CD14-positive monocyte (primary cell): ENCODE measurements at regions not wholly inside any gene's neighbourhood (a gene's known extent, or its start where the extent isn't known, plus 50 kb on each side); places are given as distances from the start of the nearest gene placed in this dataset.

ENCODE experiments used
- DNase-seq, 3 donors: peaks; one replicate each; pipeline ENCODE4 v3.0.0-alpha.2; 2011 to 2022
- H2AFZ ChIP-seq: 2 replicates; pipeline ENCODE4 v1.6.0; 2012; ENCODE audit warnings: mild to moderate bottlenecking, low read depth, low read length, inconsistent platforms; ENCODE audit not compliant: insufficient read depth, poor library complexity, severe bottlenecking
- H3K27ac ChIP-seq, 2 donors: 1 replicate in 1 of 2; 2 replicates in 1 of 2; pipeline ENCODE4 v1.5.1; 2012 to 2013; ENCODE audit warnings: low read length in 2 of 2, control low read depth in 1 of 2, inconsistent platforms in 1 of 2, low read depth in 1 of 2, mild to moderate bottlenecking in 1 of 2
- H3K27me3 ChIP-seq, 2 donors: one replicate each; pipeline versions ENCODE4 v1.6.0 to v1.6.1; 2011 to 2013; ENCODE audit warnings: low read length in 2 of 2; ENCODE audit not compliant: control insufficient read depth in 2 of 2, insufficient read depth in 2 of 2
- H3K36me3 ChIP-seq, 2 donors: replicated peaks in 1 of 2; 1 replicate in 1 of 2; 2 replicates in 1 of 2; pipeline versions ENCODE4 v1.5.1 to v1.6.1; 2012 to 2013; ENCODE audit warnings: low read length in 2 of 2, control low read depth in 1 of 2, inconsistent platforms in 1 of 2, mild to moderate bottlenecking in 1 of 2; ENCODE audit not compliant: insufficient read depth in 2 of 2, control insufficient read depth in 1 of 2
- H3K4me1 ChIP-seq, 2 donors: 1 replicate in 1 of 2; 2 replicates in 1 of 2; pipeline versions ENCODE4 v1.5.1 to v1.6.1; 2012 to 2013; ENCODE audit warnings: low read length in 2 of 2, control low read depth in 1 of 2, inconsistent platforms in 1 of 2, mild to moderate bottlenecking in 1 of 2, moderate library complexity in 1 of 2; ENCODE audit not compliant: insufficient read depth in 2 of 2, control insufficient read depth in 1 of 2
- H3K4me2 ChIP-seq: replicated peaks from 2 replicates; pipeline ENCODE3; 2012; ENCODE audit warnings: low read length, moderate library complexity, mild to moderate bottlenecking; ENCODE audit not compliant: poor library complexity, severe bottlenecking; ENCODE audit errors: extremely low read depth
- H3K4me3 ChIP-seq, 3 experiments: fragments of 200-600 bp in 1 of 3; sonication (generic) in 1 of 3; replicated peaks in 1 of 3; 1 replicate in 2 of 3; 2 replicates in 1 of 3; pipeline ENCODE4 v1.5.1; 2011 to 2013; ENCODE audit warnings: low read length in 3 of 3, mild to moderate bottlenecking in 3 of 3, control low read depth in 2 of 3, low read depth in 2 of 3, inconsistent platforms in 1 of 3, moderate library complexity in 1 of 3
- H3K79me2 ChIP-seq: 2 replicates; pipeline ENCODE4 v1.6.0; 2012; ENCODE audit warnings: mild to moderate bottlenecking, control low read depth, inconsistent platforms, low read length, moderate library complexity; ENCODE audit not compliant: insufficient read depth
- H3K9ac ChIP-seq: 2 replicates; pipeline ENCODE4 v1.6.0; 2017; ENCODE audit warnings: low read length, mild to moderate bottlenecking; ENCODE audit not compliant: insufficient read depth, poor library complexity, severe bottlenecking
- H3K9me3 ChIP-seq, 2 donors: replicated peaks in 1 of 2; 1 replicate in 1 of 2; 2 replicates in 1 of 2; pipeline versions ENCODE4 v1.5.1 to v1.6.1; 2012 to 2013; ENCODE audit warnings: low read length in 2 of 2, control low read depth in 1 of 2; ENCODE audit not compliant: control insufficient read depth in 1 of 2, insufficient read depth in 1 of 2
- H4K20me1 ChIP-seq: 2 replicates; pipeline ENCODE4 v1.6.0; 2012; ENCODE audit warnings: mild to moderate bottlenecking, low read length, control low read depth, moderate library complexity; ENCODE audit not compliant: insufficient read depth
- H3K27ac Mint-ChIP-seq, 7 donors: one replicate each; pipeline ENCODE4 v1.8.0; 2020; ENCODE audit warnings: mild to moderate bottlenecking in 7 of 7, mixed read lengths in 7 of 7, moderate library complexity in 6 of 7, inconsistent platforms in 2 of 7
- H3K27me3 Mint-ChIP-seq, 3 donors: one replicate each; pipeline ENCODE4 v1.8.0; 2021 to 2022; ENCODE audit warnings: low read depth in 3 of 3, mild to moderate bottlenecking in 3 of 3, mixed read lengths in 3 of 3, moderate library complexity in 3 of 3, inconsistent platforms in 1 of 3
- H3K36me3 Mint-ChIP-seq, 2 donors: one replicate each; pipeline ENCODE4 v1.8.0; 2020; ENCODE audit warnings: mixed read lengths in 2 of 2, inconsistent platforms in 1 of 2, mild to moderate bottlenecking in 1 of 2
- H3K4me1 Mint-ChIP-seq: one replicate; pipeline ENCODE4 v1.8.0; 2020; ENCODE audit warnings: mild to moderate bottlenecking, mixed read lengths
- H3K4me3 Mint-ChIP-seq, 2 donors: one replicate each; pipeline ENCODE4 v1.8.0; 2020; ENCODE audit warnings: mild to moderate bottlenecking in 2 of 2, mixed read lengths in 2 of 2, moderate library complexity in 1 of 2
- H3K9me3 Mint-ChIP-seq, 7 donors: one replicate each; pipeline ENCODE4 v1.8.0; 2020 to 2022; ENCODE audit warnings: mixed read lengths in 7 of 7, mild to moderate bottlenecking in 6 of 7, moderate library complexity in 6 of 7, inconsistent platforms in 2 of 7
- WGBS: methylation state at CpG from one replicate; pipeline ENCODE4 v1.1.5; 2013; ENCODE audit warnings: missing lambda C conversion rate; ENCODE audit not compliant: insufficient coverage; 5-methylcytosine and 5-hydroxymethylcytosine counted together
- intact Hi-C, 2 donors: fragments of 100-400 bp; cut with micrococcal nuclease; formaldehyde crosslinking; loops; one replicate each; pipeline versions ENCODE4 v1.15.0 to v1.15.1; 2023
- TF ChIP-seq, protein P1 (sequence below): fragments of 200-600 bp; IDR thresholded peaks from one replicate; pipeline ENCODE4 v1.8.0; 2022; ENCODE audit warnings: antibody characterized with exemption, mild to moderate bottlenecking

GRCh38 chr15:93829115-93829870 lies 402.1 kb upstream of the MCTP2 start:
- Histone ChIP-seq H3K4me2 (no peak overlapping the region), H3K27ac (no peak overlapping the region), H2AFZ (no peak overlapping the region), H3K4me1 (no peaks in the 10 kb centered on the region), H3K27me3 (no peaks in the 10 kb centered on the region), H3K79me2 (no peaks in the 10 kb centered on the region), H3K9me3 (no peaks in the 10 kb centered on the region), H4K20me1 (no peaks in the 10 kb centered on the region), H3K4me3 (no peak overlapping the region), H3K9ac (no peak overlapping the region), H3K36me3 (no peaks in the 10 kb centered on the region)
- H3K4me3 Mint-ChIP-seq = no peak overlapping the region
- 96% methylated on average over 8 of the region's 10 CpGs for WGBS
- peak overlapping the region in 1 of 7 donors; percentile 60 for H3K27ac Mint-ChIP-seq
- no peaks in the 10 kb centered on the region for H3K36me3 Mint-ChIP-seq
- peak in 2 of 3 donors; percentile 2 to 29 for DNase-seq
- H3K9me3 Mint-ChIP-seq = peaks cover 0 to 8% (median 0%) of the 10 kb centered on the region in 7 donors
- intact Hi-C loops = no loop called here
- H3K27me3 Mint-ChIP-seq = peaks cover 0 to 2% (median 0%) of the 10 kb centered on the region in 3 donors
- H3K4me1 Mint-ChIP-seq = peaks cover 3% of the 10 kb centered on the region
- TF ChIP-seq, protein P1, sequence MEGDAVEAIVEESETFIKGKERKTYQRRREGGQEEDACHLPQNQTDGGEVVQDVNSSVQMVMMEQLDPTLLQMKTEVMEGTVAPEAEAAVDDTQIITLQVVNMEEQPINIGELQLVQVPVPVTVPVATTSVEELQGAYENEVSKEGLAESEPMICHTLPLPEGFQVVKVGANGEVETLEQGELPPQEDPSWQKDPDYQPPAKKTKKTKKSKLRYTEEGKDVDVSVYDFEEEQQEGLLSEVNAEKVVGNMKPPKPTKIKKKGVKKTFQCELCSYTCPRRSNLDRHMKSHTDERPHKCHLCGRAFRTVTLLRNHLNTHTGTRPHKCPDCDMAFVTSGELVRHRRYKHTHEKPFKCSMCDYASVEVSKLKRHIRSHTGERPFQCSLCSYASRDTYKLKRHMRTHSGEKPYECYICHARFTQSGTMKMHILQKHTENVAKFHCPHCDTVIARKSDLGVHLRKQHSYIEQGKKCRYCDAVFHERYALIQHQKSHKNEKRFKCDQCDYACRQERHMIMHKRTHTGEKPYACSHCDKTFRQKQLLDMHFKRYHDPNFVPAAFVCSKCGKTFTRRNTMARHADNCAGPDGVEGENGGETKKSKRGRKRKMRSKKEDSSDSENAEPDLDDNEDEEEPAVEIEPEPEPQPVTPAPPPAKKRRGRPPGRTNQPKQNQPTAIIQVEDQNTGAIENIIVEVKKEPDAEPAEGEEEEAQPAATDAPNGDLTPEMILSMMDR = no peak

DNA sequence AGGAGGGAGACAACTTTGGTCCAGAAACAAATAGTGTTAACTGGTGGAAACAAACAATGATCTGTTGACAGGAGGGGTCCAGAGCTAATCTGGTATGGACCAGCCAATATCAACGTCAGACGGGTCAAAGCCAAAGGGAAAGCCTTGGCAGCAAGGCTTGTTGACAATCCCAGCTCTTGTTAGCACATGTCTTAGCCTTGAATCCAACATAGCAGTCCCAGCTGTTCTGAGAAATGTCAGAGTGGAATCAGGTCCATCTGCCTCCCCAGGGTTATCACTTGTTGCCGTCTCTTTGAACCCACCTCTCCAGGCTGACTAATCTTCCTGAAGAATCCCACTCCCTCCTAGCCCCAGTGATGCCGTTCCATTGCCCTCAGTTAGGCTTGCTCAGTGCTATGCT lies 404.6 kb upstream of the MCTP2 start:
- H3K4me1 Mint-ChIP-seq = peaks cover 3% of the 10 kb centered on the region
- TF ChIP-seq, protein P1 = no peak
- Histone ChIP-seq H3K4me2 (no peak overlapping the region), H4K20me1 (no peaks in the 10 kb centered on the region), H3K36me3 (no peaks in the 10 kb centered on the region), H3K79me2 (no peaks in the 10 kb centered on the region), H3K9me3 (no peaks in the 10 kb centered on the region), H3K9ac (no peak overlapping the region), H3K27me3 (no peaks in the 10 kb centered on the region), H3K27ac (no peak overlapping the region), H3K4me1 (no peaks in the 10 kb centered on the region), H3K4me3 (no peak overlapping the region), H2AFZ (no peak overlapping the region)
- intact Hi-C loops = no loop called here
- peaks cover 0 to 4% (median 0%) of the 10 kb centered on the region in 7 donors for H3K9me3 Mint-ChIP-seq
- no peak overlapping the region for H3K27ac Mint-ChIP-seq
- H3K27me3 Mint-ChIP-seq = peaks cover 0 to 2% (median 0%) of the 10 kb centered on the region in 3 donors
- H3K4me3 Mint-ChIP-seq = no peak overlapping the region
- no peaks in the 10 kb centered on the region for H3K36me3 Mint-ChIP-seq
- WGBS = 85% methylated on average over 4 of the region's 4 CpGs
- DNase-seq = no peak
